DND-41 (cell line): ENCODE measurements at regions not wholly inside any gene's neighbourhood (a gene's known extent, or its start where the extent isn't known, plus 50 kb on each side); places are given as distances from the start of the nearest gene placed in this dataset.

Experiments
- EZH2 ChIP-seq: IDR thresholded peaks from 3 replicates; pipeline ENCODE4 v1.6.1; 2012; ENCODE audit warnings: borderline replicate concordance, low read depth, mild to moderate bottlenecking, moderate library complexity, low read length, inconsistent platforms; ENCODE audit not compliant: severe bottlenecking
- TF ChIP-seq, protein P1 (sequence below): IDR thresholded peaks from 2 replicates; pipeline ENCODE4 v1.5.1; 2012; ENCODE audit warnings: borderline replicate concordance, low read length, moderate library complexity, mild to moderate bottlenecking; ENCODE audit not compliant: poor library complexity, severe bottlenecking; ENCODE audit errors: extremely low read depth

- TF ChIP-seq, protein P1, sequence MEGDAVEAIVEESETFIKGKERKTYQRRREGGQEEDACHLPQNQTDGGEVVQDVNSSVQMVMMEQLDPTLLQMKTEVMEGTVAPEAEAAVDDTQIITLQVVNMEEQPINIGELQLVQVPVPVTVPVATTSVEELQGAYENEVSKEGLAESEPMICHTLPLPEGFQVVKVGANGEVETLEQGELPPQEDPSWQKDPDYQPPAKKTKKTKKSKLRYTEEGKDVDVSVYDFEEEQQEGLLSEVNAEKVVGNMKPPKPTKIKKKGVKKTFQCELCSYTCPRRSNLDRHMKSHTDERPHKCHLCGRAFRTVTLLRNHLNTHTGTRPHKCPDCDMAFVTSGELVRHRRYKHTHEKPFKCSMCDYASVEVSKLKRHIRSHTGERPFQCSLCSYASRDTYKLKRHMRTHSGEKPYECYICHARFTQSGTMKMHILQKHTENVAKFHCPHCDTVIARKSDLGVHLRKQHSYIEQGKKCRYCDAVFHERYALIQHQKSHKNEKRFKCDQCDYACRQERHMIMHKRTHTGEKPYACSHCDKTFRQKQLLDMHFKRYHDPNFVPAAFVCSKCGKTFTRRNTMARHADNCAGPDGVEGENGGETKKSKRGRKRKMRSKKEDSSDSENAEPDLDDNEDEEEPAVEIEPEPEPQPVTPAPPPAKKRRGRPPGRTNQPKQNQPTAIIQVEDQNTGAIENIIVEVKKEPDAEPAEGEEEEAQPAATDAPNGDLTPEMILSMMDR, result no peak
- no peak for TF ChIP-seq EZH2
Observed at GRCh38 chr11:34724973-34725372, 104.1 kb downstream of the EHF start.
